ENCODE measurements at regions not wholly inside any gene's neighbourhood (a gene's known extent, or its start where the extent isn't known, plus 50 kb on each side); places are given as distances from the start of the nearest gene placed in this dataset.

DNA sequence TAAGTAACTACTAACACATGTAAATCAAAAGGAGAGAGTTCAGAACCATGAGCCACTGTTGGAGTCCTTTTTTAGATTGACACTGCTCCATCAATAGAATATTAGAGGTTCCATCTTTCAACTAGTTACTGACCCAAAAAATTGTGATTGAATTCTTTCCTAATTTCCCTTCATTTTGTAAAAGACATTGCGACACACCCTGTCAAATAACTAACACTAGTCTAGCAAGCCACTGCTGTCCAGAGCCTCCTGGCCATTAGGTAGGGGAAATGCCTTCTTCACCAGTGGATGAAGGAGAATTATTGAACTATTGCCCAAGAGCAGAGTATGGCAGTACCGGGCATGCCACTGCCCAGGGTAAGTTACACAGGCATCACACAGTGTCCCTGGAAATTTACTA, 282.3 kb downstream of the FOXA2 start:
- no peak for TF ChIP-seq ZNF232 (CRISPR knock-in tag; IDR thresholded peaks at IDR 0.05)
- ChIA-PET POLR2A (no interaction called here), CTCF (ENCODE audit: low intra/inter-chr PET ratio) (no interaction called here)
- intact Hi-C loops (cut with micrococcal nuclease) (no loop called here), in situ Hi-C loops (cut with MboI) (no loop called here)
- ATAC-seq (no peak), DNase-seq (ENCODE audit: extremely low read depth in 1 of 4, low spot score in 3 of 4) (no peak), FAIRE-seq (no peak)
- H3K4me1 ChIP-seq (replicated peaks in 1 of 2; ENCODE audit: control insufficient read depth in 2 of 2, insufficient read depth in 2 of 2, low read length in 2 of 2): no peaks in the 10 kb centered on the region
- no peaks in the 10 kb centered on the region for H4K20me1 ChIP-seq (replicated peaks; ENCODE audit: control insufficient read depth, insufficient read depth, low read length)
- H3K9me1 ChIP-seq (ENCODE audit: control insufficient read depth, insufficient read depth, low read length): no peaks in the 10 kb centered on the region
- 0% methylated on average over 2 of the region's 2 CpGs for WGBS (ENCODE audit: insufficient coverage, low coverage, missing lambda C conversion rate)
- no TSS peak for BruUV-seq (replicated peaks)
- no peaks in the 10 kb centered on the region for H3K79me2 ChIP-seq (ENCODE audit: control insufficient read depth, insufficient read depth, low read length)
- H3K9me3 ChIP-seq (replicated peaks; ENCODE audit: control insufficient read depth, insufficient read depth, low read depth, low read length): no peaks in the 10 kb centered on the region
- no peak overlapping the region for H3K4me3 ChIP-seq
- no peaks in the 10 kb centered on the region for H3K27me3 ChIP-seq (ENCODE audit: control insufficient read depth in 2 of 2, insufficient read depth in 2 of 2, low read length in 2 of 2)
- H3K4me2 ChIP-seq (ENCODE audit: insufficient read depth, low read length): no peak overlapping the region
- H3K27ac ChIP-seq (ENCODE audit: extremely low read depth, low read depth, low read length): no peak overlapping the region
- no peak overlapping the region for H2AFZ ChIP-seq (ENCODE audit: low read depth, low read length)
- no peak overlapping the region for H3K9ac ChIP-seq (ENCODE audit: insufficient read depth in 1 of 2, low read depth in 2 of 2, low read length in 2 of 2)
- no peaks in the 10 kb centered on the region for H3K36me3 ChIP-seq (ENCODE audit: control insufficient read depth, insufficient read depth, low read length)

DNA sequence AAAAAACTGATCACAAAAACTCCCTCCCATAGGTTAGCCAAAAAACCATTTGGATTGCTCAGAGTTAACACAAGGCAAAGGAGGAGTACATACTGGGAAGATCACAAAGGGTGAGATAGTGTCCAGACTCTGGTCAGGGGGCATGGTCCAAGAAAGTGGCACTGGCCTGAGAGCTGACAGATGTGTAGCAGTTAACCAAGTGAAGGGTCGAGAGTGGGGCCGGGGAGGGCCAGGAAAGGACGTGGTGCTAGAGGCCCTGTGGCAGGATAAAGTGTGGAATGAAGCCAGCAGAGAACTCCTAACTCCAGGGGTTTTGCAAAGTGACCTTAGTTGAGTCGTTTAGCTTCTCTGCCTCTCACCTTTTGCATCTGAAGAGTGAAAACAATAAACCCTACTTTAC, 290.5 kb downstream of the FOXA2 start:
- FAIRE-seq: no peak
- intact Hi-C loops (cut with micrococcal nuclease) (no loop called here), in situ Hi-C loops (cut with MboI) (no loop called here)
- no peak overlapping the region for H3K9ac ChIP-seq (ENCODE audit: insufficient read depth in 1 of 2, low read depth in 2 of 2, low read length in 2 of 2)
- no peaks in the 10 kb centered on the region for H3K4me1 ChIP-seq (replicated peaks in 1 of 2; ENCODE audit: control insufficient read depth in 2 of 2, insufficient read depth in 2 of 2, low read length in 2 of 2)
- no TSS peak for BruUV-seq (replicated peaks)
- H3K27me3 ChIP-seq (ENCODE audit: control insufficient read depth in 2 of 2, insufficient read depth in 2 of 2, low read length in 2 of 2): no peaks in the 10 kb centered on the region
- no peak overlapping the region for H3K4me2 ChIP-seq (ENCODE audit: insufficient read depth, low read length)
- H3K36me3 ChIP-seq (ENCODE audit: control insufficient read depth, insufficient read depth, low read length): no peaks in the 10 kb centered on the region
- CTCF ChIA-PET (ENCODE audit: low intra/inter-chr PET ratio): no interaction called here
- H3K9me3 ChIP-seq (replicated peaks; ENCODE audit: control insufficient read depth, insufficient read depth, low read depth, low read length): no peaks in the 10 kb centered on the region
- H4K20me1 ChIP-seq (replicated peaks; ENCODE audit: control insufficient read depth, insufficient read depth, low read length): no peaks in the 10 kb centered on the region
- ATAC-seq: no peak
- H3K9me1 ChIP-seq (ENCODE audit: control insufficient read depth, insufficient read depth, low read length): no peaks in the 10 kb centered on the region
- no peaks in the 10 kb centered on the region for H3K79me2 ChIP-seq (ENCODE audit: control insufficient read depth, insufficient read depth, low read length)
- no peak for DNase-seq (ENCODE audit: extremely low read depth in 1 of 4, low spot score in 3 of 4)
- POLR2A ChIA-PET: no interaction called here
- WGBS (ENCODE audit: insufficient coverage, low coverage, missing lambda C conversion rate): 5% methylated on average over 4 of the region's 4 CpGs
- H2AFZ ChIP-seq (ENCODE audit: low read depth, low read length): no peak overlapping the region
- H3K4me3 ChIP-seq: no peak overlapping the region
- H3K27ac ChIP-seq (ENCODE audit: extremely low read depth, low read depth, low read length): no peak overlapping the region
- TF ChIP-seq, protein P1, sequence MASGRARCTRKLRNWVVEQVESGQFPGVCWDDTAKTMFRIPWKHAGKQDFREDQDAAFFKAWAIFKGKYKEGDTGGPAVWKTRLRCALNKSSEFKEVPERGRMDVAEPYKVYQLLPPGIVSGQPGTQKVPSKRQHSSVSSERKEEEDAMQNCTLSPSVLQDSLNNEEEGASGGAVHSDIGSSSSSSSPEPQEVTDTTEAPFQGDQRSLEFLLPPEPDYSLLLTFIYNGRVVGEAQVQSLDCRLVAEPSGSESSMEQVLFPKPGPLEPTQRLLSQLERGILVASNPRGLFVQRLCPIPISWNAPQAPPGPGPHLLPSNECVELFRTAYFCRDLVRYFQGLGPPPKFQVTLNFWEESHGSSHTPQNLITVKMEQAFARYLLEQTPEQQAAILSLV (tag; IDR thresholded peaks at IDR 0.05): no peak
- TF ChIP-seq SIX5 (IDR thresholded peaks at IDR 0.05; ENCODE audit: borderline replicate concordance in 1 of 2, insufficient read depth in 1 of 2, low read depth in 1 of 2, low read length in 2 of 2) (no peak), RBM14 (IDR thresholded peaks at IDR 0.05; ENCODE audit: borderline replicate concordance, insufficient read depth, low read depth, low read length) (no peak), TEAD4 (IDR thresholded peaks at IDR 0.05; ENCODE audit: low read length) (no peak), TEAD4 (CRISPR knock-in tag; IDR thresholded peaks at IDR 0.05; ENCODE audit: borderline replicate concordance) (no peak), NFXL1 (CRISPR knock-in tag; IDR thresholded peaks at IDR 0.05) (no peak), YY1 (IDR thresholded peaks at IDR 0.05; ENCODE audit: borderline replicate concordance in 1 of 3, control insufficient read depth in 1 of 3, extremely low read depth in 1 of 3, insufficient read depth in 3 of 3, insufficient read length in 1 of 3, insufficient replicate concordance in 2 of 3, low read depth in 1 of 3, low read length in 2 of 3) (no peak)

All from K562 (cell line).